Body of pancreas (tissue), 4 donors: ENCODE measurements at regions not wholly inside any gene's neighbourhood (a gene's known extent, or its start where the extent isn't known, plus 50 kb on each side); places are given as distances from the start of the nearest gene placed in this dataset.

ENCODE experiments used
- ATAC-seq: fragments of 150-250 bp; one replicate; pipeline ENCODE4 v1.9.1; 2016
- DNase-seq, 4 donors: peaks; one replicate each; pipeline ENCODE4 v3.0.0-alpha.2; 2019
- H3K27ac ChIP-seq, 4 donors: fragments of 200-600 bp; sonication (generic); 1 replicate in 3 of 4; 2 replicates in 1 of 4; pipeline versions ENCODE4 v1.5.1 to v1.6.1; 2016 to 2019; ENCODE audit warnings: mild to moderate bottlenecking in 1 of 4, mixed read lengths in 1 of 4, moderate library complexity in 1 of 4
- H3K27me3 ChIP-seq, 2 donors: fragments of 200-600 bp; sonication (generic); one replicate each; pipeline ENCODE4 v1.6.0; 2016; ENCODE audit warnings: mild to moderate bottlenecking in 1 of 2
- H3K36me3 ChIP-seq, 2 donors: fragments of 200-600 bp; sonication (generic); replicated peaks in 1 of 2; 2 replicates each; pipeline ENCODE4 v1.5.1; 2016; ENCODE audit warnings: low read depth in 2 of 2; ENCODE audit not compliant: insufficient read depth in 1 of 2
- H3K4me1 ChIP-seq: fragments of 200-600 bp; sonication (generic); one replicate; pipeline ENCODE4 v1.6.0; 2016
- H3K4me3 ChIP-seq, 2 donors: fragments of 200-600 bp; sonication (generic); 1 replicate in 1 of 2; 2 replicates in 1 of 2; pipeline ENCODE4 v1.5.1; 2016 to 2019
- H3K9me3 ChIP-seq, 3 donors: fragments of 200-600 bp; sonication (generic); 1 replicate in 2 of 3; 2 replicates in 1 of 3; pipeline ENCODE4 v1.5.1; 2016
- CTCF ChIP-seq, 7 experiments: fragments of 450-650 bp in 4 of 7; fragments of 200-600 bp in 3 of 7; sonication (generic) in 3 of 7; IDR thresholded peaks; one replicate each; pipeline ENCODE4 v1.5.1; 2016 to 2019; ENCODE audit warnings: antibody characterized with exemption in 7 of 7
- POLR2A ChIP-seq, 3 donors: fragments of 450-650 bp; IDR thresholded peaks; one replicate each; pipeline ENCODE4 v1.6.1; 2016; ENCODE audit warnings: antibody characterized with exemption in 3 of 3, mild to moderate bottlenecking in 2 of 3
- WGBS, 2 donors: methylation state at CpG; one replicate each; pipeline ENCODE4 v1.1.5; 2017; 5-methylcytosine and 5-hydroxymethylcytosine counted together
- intact Hi-C: fragments of 100-400 bp; cut with DNase I; formaldehyde crosslinking; loops from one replicate; pipeline ENCODE4 v1.15.1; 2023

DNA sequence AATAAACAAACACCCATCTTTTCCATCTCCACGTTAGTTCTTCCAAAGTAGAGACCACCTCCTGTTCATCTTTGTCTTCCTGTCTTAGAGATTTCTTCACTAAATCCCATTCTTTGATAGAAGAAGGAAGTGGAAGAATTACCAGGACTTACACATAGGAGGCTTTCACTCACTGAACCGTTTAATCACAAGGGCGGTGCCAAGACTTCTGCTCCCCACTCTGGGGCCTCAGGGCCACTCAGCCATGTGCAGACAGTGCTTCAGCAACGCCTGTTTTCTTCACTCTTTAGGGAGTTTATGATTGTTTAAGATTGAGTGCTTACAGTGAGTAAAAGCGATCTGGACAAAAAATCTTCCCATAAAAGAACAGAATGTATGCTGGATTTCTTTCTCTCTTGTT lies 63.9 kb upstream of the SORCS3 start:
- H3K4me3 ChIP-seq = no peak overlapping the region
- no peaks in the 10 kb centered on the region for H3K27me3 ChIP-seq
- DNase-seq = no peak
- intact Hi-C loops = no loop called here
- 45 to 52% methylated on average over 5 of the region's 5 CpGs for WGBS, 2 donors
- H3K36me3 ChIP-seq = no peaks in the 10 kb centered on the region
- no peaks in the 10 kb centered on the region for H3K4me1 ChIP-seq
- ATAC-seq = no peak
- no peak overlapping the region for H3K27ac ChIP-seq
- no peaks in the 10 kb centered on the region for H3K9me3 ChIP-seq
- no peak for TF ChIP-seq CTCF (IDR thresholded peaks at IDR 0.05)
- no peak for TF ChIP-seq POLR2A (IDR thresholded peaks at IDR 0.05)

DNA sequence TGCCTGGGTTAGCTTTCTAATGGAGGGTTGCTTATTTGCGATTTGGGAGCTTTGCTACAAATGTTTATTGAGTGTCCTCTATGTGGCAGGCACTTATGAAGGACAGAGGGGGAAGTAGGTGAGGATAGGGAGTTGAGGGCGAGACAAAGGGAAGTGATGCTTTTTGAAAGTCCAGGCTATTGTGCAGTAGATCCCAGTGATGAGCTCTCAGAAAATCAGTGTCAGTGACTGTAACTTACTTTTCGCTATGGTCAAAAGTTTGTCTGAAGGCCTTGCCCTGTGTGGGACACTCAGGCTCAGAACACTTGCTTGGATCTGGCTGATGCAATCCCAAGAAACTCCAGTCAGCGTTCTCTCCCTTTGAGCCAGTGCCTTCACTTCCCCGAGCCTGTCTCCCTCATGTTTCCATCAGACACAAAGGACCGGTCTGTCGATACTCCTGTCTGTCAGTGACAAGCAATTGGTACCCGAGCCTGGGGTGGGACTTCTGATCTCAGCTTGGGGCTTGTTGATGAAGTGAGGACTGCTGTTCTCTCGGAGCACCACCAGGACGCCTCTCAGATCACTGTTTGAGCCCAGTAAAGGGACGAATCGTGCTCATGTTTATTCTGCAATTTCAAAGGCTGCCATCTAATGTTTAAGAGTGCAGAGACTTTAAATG lies 63.1 kb upstream of the SORCS3 start:
- Histone ChIP-seq H3K4me1 (no peaks in the 10 kb centered on the region), H3K9me3 (no peaks in the 10 kb centered on the region), H3K36me3 (no peaks in the 10 kb centered on the region), H3K4me3 (no peak overlapping the region), H3K27ac (no peak overlapping the region), H3K27me3 (no peaks in the 10 kb centered on the region)
- 51 to 60% methylated on average over 10 to 12 of the region's 12 CpGs for WGBS, 2 donors
- TF ChIP-seq CTCF (IDR thresholded peaks at IDR 0.05) (no peak), POLR2A (IDR thresholded peaks at IDR 0.05) (no peak)
- ATAC-seq (no peak), DNase-seq (no peak)
- intact Hi-C loops = no loop called here

- no peaks in the 10 kb centered on the region for H3K9me3 ChIP-seq
- no peak overlapping the region for H3K4me3 ChIP-seq
- 73 to 76% methylated on average over 7 of the region's 7 CpGs for WGBS, 2 donors
- H3K36me3 ChIP-seq = no peaks in the 10 kb centered on the region
- no peaks in the 10 kb centered on the region for H3K4me1 ChIP-seq
- no peak for DNase-seq
- no peak for TF ChIP-seq POLR2A (IDR thresholded peaks at IDR 0.05)
- TF ChIP-seq CTCF (IDR thresholded peaks at IDR 0.05) = no peak
- ATAC-seq = no peak
- no peaks in the 10 kb centered on the region for H3K27me3 ChIP-seq
- intact Hi-C loops = no loop called here
- no peak overlapping the region for H3K27ac ChIP-seq
These were observed 62.4 kb upstream of the SORCS3 start for GRCh38 chr10:104578671-104579070.

- TF ChIP-seq CTCF (IDR thresholded peaks at IDR 0.05) = no peak
- TF ChIP-seq POLR2A (IDR thresholded peaks at IDR 0.05) = no peak
- H3K36me3 ChIP-seq = no peaks in the 10 kb centered on the region
- H3K4me1 ChIP-seq = no peaks in the 10 kb centered on the region
- DNase-seq (no peak), ATAC-seq (no peak)
- no peak overlapping the region for H3K27ac ChIP-seq
- H3K27me3 ChIP-seq = no peaks in the 10 kb centered on the region
- no peak overlapping the region for H3K4me3 ChIP-seq
- H3K9me3 ChIP-seq = no peaks in the 10 kb centered on the region
- intact Hi-C loops = no loop called here
- WGBS, 2 donors = 70 to 74% methylated on average over 6 of the region's 6 CpGs
These were observed 62.0 kb upstream of the SORCS3 start for GRCh38 chr10:104579136-104579535.

DNA sequence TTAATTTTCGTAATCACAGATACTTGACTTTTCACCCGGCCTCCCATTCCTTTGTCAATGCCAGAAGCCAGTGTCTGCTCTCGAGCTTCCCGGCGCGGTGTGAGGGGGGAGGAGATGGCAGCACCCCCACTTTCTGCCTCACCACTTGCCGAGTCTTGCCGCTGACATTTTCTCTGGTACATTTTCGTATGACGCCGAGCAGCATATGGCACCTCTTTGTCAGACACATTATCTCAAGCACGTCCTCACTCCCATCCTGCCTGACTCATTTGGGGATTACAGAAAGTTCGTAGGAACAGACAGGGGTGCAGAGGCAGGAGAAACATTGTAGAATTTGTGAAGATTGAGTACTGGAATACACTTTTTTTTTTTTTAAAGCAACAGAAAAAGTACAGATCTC lies 60.8 kb upstream of the SORCS3 start:
- DNase-seq (no peak), ATAC-seq (no peak)
- Histone ChIP-seq H3K27me3 (no peaks in the 10 kb centered on the region), H3K36me3 (no peaks in the 10 kb centered on the region), H3K9me3 (no peaks in the 10 kb centered on the region), H3K4me1 (no peaks in the 10 kb centered on the region), H3K4me3 (no peak overlapping the region), H3K27ac (no peak overlapping the region)
- WGBS, 2 donors = 41 to 47% methylated on average over 13 of the region's 13 CpGs
- intact Hi-C loops = no loop called here
- TF ChIP-seq POLR2A (IDR thresholded peaks at IDR 0.05) = no peak
- no peak for TF ChIP-seq CTCF (IDR thresholded peaks at IDR 0.05)
